ENCODE measurements at regions not wholly inside any gene's neighbourhood (a gene's known extent, or its start where the extent isn't known, plus 50 kb on each side); places are given as distances from the start of the nearest gene placed in this dataset.

GRCh38 chr5:120994112-120994511 lies 530.0 kb downstream of the PRR16 start:
- Histone ChIP-seq H3K27ac (no peak overlapping the region), H3K36me3 (no peaks in the 10 kb centered on the region), H3K4me2 (no peak overlapping the region), H3F3A (ENCODE audit: low read depth) (no peaks in the 10 kb centered on the region), H3K4me1 (no peaks in the 10 kb centered on the region), H4K20me1 (ENCODE audit: low read depth) (no peaks in the 10 kb centered on the region), H2AFZ (replicated peaks) (no peak overlapping the region), H3K4me3 (no peak overlapping the region), H3K27me3 (no peaks in the 10 kb centered on the region), H3K9me3 (ENCODE audit: low read depth) (no peaks in the 10 kb centered on the region), H3K79me2 (ENCODE audit: low read depth) (no peaks in the 10 kb centered on the region), H3K9ac (no peak overlapping the region)
- DNase-seq (ENCODE audit: low spot score) = no peak
- no peaks in the 10 kb centered on the region for H3K27me3 Mint-ChIP-seq (ENCODE audit: insufficient read depth, low read depth)
- TF ChIP-seq EZH2phosphoT487 (IDR thresholded peaks at IDR 0.05) (no peak), EZH2 (IDR thresholded peaks at IDR 0.05) (no peak), CTCF (IDR thresholded peaks at IDR 0.05) (no peak)
- no peaks in the 10 kb centered on the region for H3K36me3 Mint-ChIP-seq
- H3K9me3 Mint-ChIP-seq = no peaks in the 10 kb centered on the region
- H3K4me1 Mint-ChIP-seq = no peaks in the 10 kb centered on the region
- H3K4me3 Mint-ChIP-seq = no peak overlapping the region
- H3K27ac Mint-ChIP-seq = no peak overlapping the region

GRCh38 chr5:120999550-120999949 lies 535.5 kb downstream of the PRR16 start:
- Histone ChIP-seq H3K4me3 (no peak overlapping the region), H4K20me1 (ENCODE audit: low read depth) (no peaks in the 10 kb centered on the region), H3K9me3 (ENCODE audit: low read depth) (no peaks in the 10 kb centered on the region), H3K9ac (no peak overlapping the region), H3K27me3 (no peaks in the 10 kb centered on the region), H3K4me2 (no peak overlapping the region), H3K79me2 (ENCODE audit: low read depth) (no peaks in the 10 kb centered on the region), H3K27ac (no peak overlapping the region), H3F3A (ENCODE audit: low read depth) (no peaks in the 10 kb centered on the region), H3K4me1 (no peaks in the 10 kb centered on the region), H2AFZ (replicated peaks) (no peak overlapping the region), H3K36me3 (no peaks in the 10 kb centered on the region)
- H3K27ac Mint-ChIP-seq = no peak overlapping the region
- TF ChIP-seq EZH2 (IDR thresholded peaks at IDR 0.05) = no peak
- TF ChIP-seq CTCF (IDR thresholded peaks at IDR 0.05) = no peak
- no peak for TF ChIP-seq EZH2phosphoT487 (IDR thresholded peaks at IDR 0.05)
- no peaks in the 10 kb centered on the region for H3K4me1 Mint-ChIP-seq
- DNase-seq (ENCODE audit: low spot score) = no peak
- H3K27me3 Mint-ChIP-seq (ENCODE audit: insufficient read depth, low read depth) = no peaks in the 10 kb centered on the region
- H3K36me3 Mint-ChIP-seq = no peaks in the 10 kb centered on the region
- H3K9me3 Mint-ChIP-seq = no peaks in the 10 kb centered on the region
- no peak overlapping the region for H3K4me3 Mint-ChIP-seq

DNA sequence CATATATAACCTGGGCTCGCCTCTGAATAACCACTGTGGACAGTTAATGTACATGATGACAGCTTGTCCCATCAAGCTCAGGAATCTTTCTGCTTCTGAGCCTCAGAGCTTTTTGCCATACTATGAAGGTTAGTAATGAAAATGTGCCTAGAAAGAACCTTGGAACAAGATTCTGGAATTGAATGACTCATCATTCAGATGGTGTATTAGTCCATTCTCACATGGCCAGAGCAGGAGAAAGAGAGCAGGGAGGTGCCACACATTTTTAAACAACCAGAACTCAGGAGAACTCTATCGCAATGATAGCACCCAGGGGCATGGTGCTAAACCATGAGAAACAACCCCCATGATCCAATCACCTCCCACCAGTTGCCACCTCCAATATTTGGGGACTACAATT lies 542.1 kb downstream of the PRR16 start:
- Histone ChIP-seq H3F3A (ENCODE audit: low read depth) (no peaks in the 10 kb centered on the region), H3K4me2 (no peak overlapping the region), H3K36me3 (no peaks in the 10 kb centered on the region), H4K20me1 (ENCODE audit: low read depth) (no peaks in the 10 kb centered on the region), H3K4me1 (no peaks in the 10 kb centered on the region), H3K79me2 (ENCODE audit: low read depth) (no peaks in the 10 kb centered on the region), H3K4me3 (no peak overlapping the region), H3K27ac (no peak overlapping the region), H3K27me3 (no peaks in the 10 kb centered on the region), H3K9ac (no peak overlapping the region), H3K9me3 (ENCODE audit: low read depth) (no peaks in the 10 kb centered on the region), H2AFZ (replicated peaks) (no peak overlapping the region)
- H3K27ac Mint-ChIP-seq = no peak overlapping the region
- TF ChIP-seq CTCF (IDR thresholded peaks at IDR 0.05) (no peak), EZH2phosphoT487 (IDR thresholded peaks at IDR 0.05) (no peak), EZH2 (IDR thresholded peaks at IDR 0.05) (no peak)
- H3K36me3 Mint-ChIP-seq = no peaks in the 10 kb centered on the region
- no peaks in the 10 kb centered on the region for H3K4me1 Mint-ChIP-seq
- H3K4me3 Mint-ChIP-seq = no peak overlapping the region
- no peaks in the 10 kb centered on the region for H3K9me3 Mint-ChIP-seq
- no peak for DNase-seq (ENCODE audit: low spot score)
- peaks cover 2% of the 10 kb centered on the region for H3K27me3 Mint-ChIP-seq (ENCODE audit: insufficient read depth, low read depth)

DNA sequence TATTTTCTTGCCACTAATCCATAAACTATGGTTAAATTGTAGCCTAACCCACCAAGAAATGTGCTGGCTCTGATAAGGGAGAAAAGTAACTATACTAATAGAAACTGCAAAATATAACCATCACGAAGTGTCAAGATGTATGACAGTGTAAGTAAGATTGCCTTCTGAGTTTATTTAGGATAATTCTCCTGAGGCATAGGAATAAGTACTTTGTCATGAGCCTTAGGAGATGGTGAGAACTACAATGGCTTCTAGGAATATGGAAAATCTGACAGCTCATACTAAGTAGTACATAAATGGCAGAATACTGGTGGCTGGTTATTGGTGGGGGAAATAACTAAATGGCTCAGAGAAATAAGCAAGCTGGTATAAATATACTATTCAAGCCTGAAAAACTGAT lies 543.9 kb downstream of the PRR16 start:
- no peaks in the 10 kb centered on the region for H3K9me3 Mint-ChIP-seq
- Histone ChIP-seq H3K36me3 (no peaks in the 10 kb centered on the region), H2AFZ (replicated peaks) (no peak overlapping the region), H3K9me3 (ENCODE audit: low read depth) (no peaks in the 10 kb centered on the region), H3K27me3 (no peaks in the 10 kb centered on the region), H3K4me2 (no peak overlapping the region), H3K4me1 (no peaks in the 10 kb centered on the region), H4K20me1 (ENCODE audit: low read depth) (no peaks in the 10 kb centered on the region), H3K79me2 (ENCODE audit: low read depth) (no peaks in the 10 kb centered on the region), H3K4me3 (no peak overlapping the region), H3K9ac (no peak overlapping the region), H3F3A (ENCODE audit: low read depth) (no peaks in the 10 kb centered on the region), H3K27ac (no peak overlapping the region)
- H3K27ac Mint-ChIP-seq = no peak overlapping the region
- no peak for DNase-seq (ENCODE audit: low spot score)
- TF ChIP-seq EZH2 (IDR thresholded peaks at IDR 0.05) (no peak), EZH2phosphoT487 (IDR thresholded peaks at IDR 0.05) (no peak), CTCF (IDR thresholded peaks at IDR 0.05) (no peak)
- peaks cover 2% of the 10 kb centered on the region for H3K27me3 Mint-ChIP-seq (ENCODE audit: insufficient read depth, low read depth)
- no peaks in the 10 kb centered on the region for H3K4me1 Mint-ChIP-seq
- H3K36me3 Mint-ChIP-seq = no peaks in the 10 kb centered on the region
- no peak overlapping the region for H3K4me3 Mint-ChIP-seq

Measured in neural progenitor cell (in vitro differentiated cells).